SK-N-SH (cell line): ENCODE measurements at regions not wholly inside any gene's neighbourhood (a gene's known extent, or its start where the extent isn't known, plus 50 kb on each side); places are given as distances from the start of the nearest gene placed in this dataset.

Source experiments
- CHD2 ChIP-seq: fragments of 150-350 bp; IDR thresholded peaks from 2 replicates; pipeline ENCODE4 v1.6.1; 2018; ENCODE audit warnings: low read length; ENCODE audit not compliant: partially characterized antibody
- EZH2phosphoT487 ChIP-seq: fragments of 200-600 bp; sonication (generic); IDR thresholded peaks from 2 replicates; pipeline ENCODE4 v1.6.1; 2017; ENCODE audit warnings: low read depth, mixed run types, mild to moderate bottlenecking, antibody characterized with exemption, moderate library complexity, borderline replicate concordance
- GABPA ChIP-seq: IDR thresholded peaks from 2 replicates; pipeline ENCODE4 v1.4.0; 2012; ENCODE audit warnings: low read depth, mild to moderate bottlenecking
- TAF1 ChIP-seq: IDR thresholded peaks from 2 replicates; pipeline ENCODE4 v1.6.1; 2012; ENCODE audit warnings: low read depth, mild to moderate bottlenecking, low read length, moderate library complexity, borderline replicate concordance
- YY1 ChIP-seq: IDR thresholded peaks from 2 replicates; pipeline ENCODE4 v1.4.0; 2012; ENCODE audit warnings: low read depth, mild to moderate bottlenecking
- TF ChIP-seq, protein P1 (sequence below): fragments of 200-600 bp; sonication (generic); IDR thresholded peaks from 2 replicates; pipeline ENCODE4 v1.6.1; 2017; ENCODE audit warnings: antibody characterized with exemption, mild to moderate bottlenecking, moderate library complexity
- TF ChIP-seq, protein P2 (sequence below): IDR thresholded peaks from 2 replicates; pipeline ENCODE4 v1.4.0; 2012; ENCODE audit warnings: low read depth

DNA sequence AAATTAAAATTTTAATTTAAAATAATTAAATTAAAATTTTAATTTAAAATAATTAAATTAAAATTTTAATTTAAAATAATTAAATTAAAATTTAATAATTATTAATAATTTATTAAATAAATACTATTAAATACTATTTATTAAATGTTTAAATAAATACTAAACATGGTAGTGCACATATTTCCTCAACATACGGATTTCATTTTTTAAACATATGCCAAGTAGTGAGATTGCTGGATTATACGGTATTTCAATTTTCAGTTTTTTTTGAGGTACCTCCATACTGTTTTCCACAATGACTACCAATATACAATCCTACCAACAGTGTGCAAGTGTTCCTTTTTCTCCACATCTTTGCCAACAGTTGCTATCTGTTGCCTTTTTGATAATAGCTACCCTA lies 852.9 kb upstream of the CDH8 start:
- TF ChIP-seq, protein P1, sequence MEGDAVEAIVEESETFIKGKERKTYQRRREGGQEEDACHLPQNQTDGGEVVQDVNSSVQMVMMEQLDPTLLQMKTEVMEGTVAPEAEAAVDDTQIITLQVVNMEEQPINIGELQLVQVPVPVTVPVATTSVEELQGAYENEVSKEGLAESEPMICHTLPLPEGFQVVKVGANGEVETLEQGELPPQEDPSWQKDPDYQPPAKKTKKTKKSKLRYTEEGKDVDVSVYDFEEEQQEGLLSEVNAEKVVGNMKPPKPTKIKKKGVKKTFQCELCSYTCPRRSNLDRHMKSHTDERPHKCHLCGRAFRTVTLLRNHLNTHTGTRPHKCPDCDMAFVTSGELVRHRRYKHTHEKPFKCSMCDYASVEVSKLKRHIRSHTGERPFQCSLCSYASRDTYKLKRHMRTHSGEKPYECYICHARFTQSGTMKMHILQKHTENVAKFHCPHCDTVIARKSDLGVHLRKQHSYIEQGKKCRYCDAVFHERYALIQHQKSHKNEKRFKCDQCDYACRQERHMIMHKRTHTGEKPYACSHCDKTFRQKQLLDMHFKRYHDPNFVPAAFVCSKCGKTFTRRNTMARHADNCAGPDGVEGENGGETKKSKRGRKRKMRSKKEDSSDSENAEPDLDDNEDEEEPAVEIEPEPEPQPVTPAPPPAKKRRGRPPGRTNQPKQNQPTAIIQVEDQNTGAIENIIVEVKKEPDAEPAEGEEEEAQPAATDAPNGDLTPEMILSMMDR: no peak
- TF ChIP-seq TAF1 (no peak), EZH2phosphoT487 (no peak), GABPA (no peak), YY1 (no peak), CHD2 (no peak)
- TF ChIP-seq, protein P2, sequence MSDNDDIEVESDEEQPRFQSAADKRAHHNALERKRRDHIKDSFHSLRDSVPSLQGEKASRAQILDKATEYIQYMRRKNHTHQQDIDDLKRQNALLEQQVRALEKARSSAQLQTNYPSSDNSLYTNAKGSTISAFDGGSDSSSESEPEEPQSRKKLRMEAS: no peak
